Posterior vena cava (tissue), 2 donors: ENCODE measurements at regions not wholly inside any gene's neighbourhood (a gene's known extent, or its start where the extent isn't known, plus 50 kb on each side); places are given as distances from the start of the nearest gene placed in this dataset.

ENCODE experiments used
- DNase-seq: peaks from one replicate; pipeline ENCODE4 v3.0.0-alpha.2; 2020; ENCODE audit warnings: low spot score
- intact Hi-C, 2 donors: fragments of 100-400 bp; cut with DNase I; formaldehyde crosslinking; loops; one replicate each; pipeline versions ENCODE4 v1.14.1 to v1.14.2; 2022 to 2023
- donor health status: DM: yes; HTN: yes; CAD: no.
- donor health status: DM: yes; HTN: yes; CAD: no.

GRCh38 chr5:107269678-107270077, 401.1 kb downstream of the EFNA5 start:
- intact Hi-C loops, result no loop called here
- no peak for DNase-seq

GRCh38 chr5:107269256-107269655, 401.5 kb downstream of the EFNA5 start:
- intact Hi-C loops, result no loop called here
- no peak for DNase-seq

GRCh38 chr5:107268241-107268640, 402.5 kb downstream of the EFNA5 start:
- DNase-seq, result no peak
- intact Hi-C loops, result no loop called here

- intact Hi-C loops, result no loop called here
- no peak for DNase-seq
Observed at GRCh38 chr5:107266100-107266499, 404.6 kb downstream of the EFNA5 start.

- no peak for DNase-seq
- intact Hi-C loops, result no loop called here
Observed at GRCh38 chr5:107265193-107265592, 405.5 kb downstream of the EFNA5 start.

GRCh38 chr5:107263387-107264018, 407.2 kb downstream of the EFNA5 start:
- DNase-seq, result no peak
- intact Hi-C loops, result no loop called here

GRCh38 chr5:107257885-107258520, 412.7 kb downstream of the EFNA5 start:
- no peak for DNase-seq
- intact Hi-C loops, result no loop called here

GRCh38 chr5:107254902-107255234, 415.9 kb downstream of the EFNA5 start:
- DNase-seq, result no peak
- intact Hi-C loops, result no loop called here

- intact Hi-C loops, result no loop called here
- DNase-seq, result no peak
Observed at GRCh38 chr5:107254214-107254901, 416.4 kb downstream of the EFNA5 start.

GRCh38 chr5:107253246-107253645, 417.5 kb downstream of the EFNA5 start:
- intact Hi-C loops, result no loop called here
- no peak for DNase-seq

- intact Hi-C loops, result no loop called here
- no peak for DNase-seq
Observed at GRCh38 chr5:107251151-107251550, 419.6 kb downstream of the EFNA5 start.

GRCh38 chr5:107248066-107248695, 422.6 kb downstream of the EFNA5 start:
- no peak for DNase-seq
- intact Hi-C loops, result no loop called here

- intact Hi-C loops, result no loop called here
- no peak for DNase-seq
Observed at GRCh38 chr5:107247427-107247826, 423.3 kb downstream of the EFNA5 start.

- intact Hi-C loops, result no loop called here
- no peak for DNase-seq
Observed at GRCh38 chr5:107243220-107243579, 427.5 kb downstream of the EFNA5 start.

GRCh38 chr5:107242411-107243219, 428.1 kb downstream of the EFNA5 start:
- DNase-seq, result no peak
- intact Hi-C loops, result no loop called here

- no peak for DNase-seq
- intact Hi-C loops, result no loop called here
Observed at GRCh38 chr5:107241841-107242240, 428.9 kb downstream of the EFNA5 start.

GRCh38 chr5:107235167-107235566, 435.6 kb downstream of the EFNA5 start:
- DNase-seq, result no peak
- intact Hi-C loops, result loop anchor here in 1 of 2 donors (5.0 kb wide), 1 partner anchor 697 kb away; no protein-coding TSS in a partner anchor

GRCh38 chr5:107232788-107233187, 437.9 kb downstream of the EFNA5 start:
- intact Hi-C loops, result no loop called here

GRCh38 chr5:107232293-107232692, 438.4 kb downstream of the EFNA5 start:
- intact Hi-C loops, result no loop called here
- no peak for DNase-seq

More at GRCh38 chr5:107232788-107233187, 437.9 kb downstream of the EFNA5 start:
- DNase-seq, result no peak

- intact Hi-C loops, result no loop called here
Observed at GRCh38 chr5:107231191-107231590, 439.5 kb downstream of the EFNA5 start.

More at GRCh38 chr5:107231191-107231590, 439.5 kb downstream of the EFNA5 start:
- DNase-seq, result no peak
